ENCODE measurements at regions not wholly inside any gene's neighbourhood (a gene's known extent, or its start where the extent isn't known, plus 50 kb on each side); places are given as distances from the start of the nearest gene placed in this dataset.

DNA sequence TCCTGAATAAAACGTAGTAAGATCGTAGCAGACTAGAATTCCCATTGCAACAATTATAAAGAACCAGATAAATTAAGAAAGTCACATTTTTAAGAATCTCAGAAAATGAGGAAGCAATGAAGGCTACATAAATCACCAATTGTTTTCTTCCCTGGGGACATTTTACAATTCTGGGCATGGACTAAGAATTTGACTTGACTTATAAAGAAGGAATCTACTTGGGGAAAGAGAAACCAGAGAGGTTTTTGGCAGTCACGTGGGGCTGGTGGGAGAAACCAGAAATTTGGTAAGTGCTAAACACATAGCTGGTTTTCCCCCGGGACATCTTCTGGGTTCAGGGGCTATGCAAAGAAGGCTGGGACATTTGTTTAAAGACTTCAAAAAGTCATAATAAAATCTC, 109.8 kb upstream of the IL6 start:
- TF ChIP-seq TAF1 (IDR thresholded peaks at IDR 0.05; ENCODE audit: borderline replicate concordance, low read depth, low read length): no peak
- TF ChIP-seq POLR2A (IDR thresholded peaks at IDR 0.05; ENCODE audit: low read depth, low read length): no peak
- TF ChIP-seq POLR2AphosphoS5 (IDR thresholded peaks at IDR 0.05; ENCODE audit: low read depth, low read length): no peak
